Endothelial cell of umbilical vein (primary cell): ENCODE measurements at regions not wholly inside any gene's neighbourhood (a gene's known extent, or its start where the extent isn't known, plus 50 kb on each side); places are given as distances from the start of the nearest gene placed in this dataset.

Experiments
- BruUV-seq: library from RNA; stranded (reverse); fragments of 400-500 nt; replicated peaks from 2 replicates; lab custom pipeline; 2021; lab: Mats Ljungman, UMichigan
- CTCF ChIA-PET: fragments of 300-600, 350-600 bp; sonication (Branson Sonifier 250); formaldehyde crosslinking; loops from one replicate; lab custom pipeline; 2021; ENCODE audit warnings: antibody characterized with exemption, inconsistent platforms; lab: Charles Lee
- POLR2A ChIA-PET: fragments of 300-600, 350-600 bp; sonication (Branson Sonifier 250); formaldehyde crosslinking; loops from one replicate; lab custom pipeline; 2021; ENCODE audit warnings: antibody characterized with exemption, inconsistent platforms; lab: Charles Lee
- DNase-seq: peaks from one replicate; pipeline ENCODE4 v3.0.0-alpha.2; 2011; ENCODE audit warnings: low read depth, low spot score
- FAIRE-seq: peaks from 2 replicates; lab custom pipeline; 2011; peaks lifted over from hg19 to GRCh38; lab: Jason Lieb, UNC
- H2AFZ ChIP-seq: 2 replicates; pipeline ENCODE4 v1.6.0; 2012; ENCODE audit warnings: low read depth, low read length, control low read depth, inconsistent platforms
- H3K27ac ChIP-seq: 2 replicates; pipeline ENCODE4 v1.5.1; 2011; ENCODE audit warnings: low read depth, mild to moderate bottlenecking, control low read depth, low read length, moderate library complexity; ENCODE audit not compliant: insufficient read depth
- H3K27me3 ChIP-seq, 2 experiments: 2 replicates each; pipeline versions ENCODE4 v1.6.0 to v1.6.1; 2011; ENCODE audit warnings: low read length in 2 of 2, mixed read lengths in 1 of 2; ENCODE audit not compliant: control insufficient read depth in 2 of 2, insufficient read depth in 2 of 2
- H3K36me3 ChIP-seq, 2 experiments: 2 replicates in 1 of 2; 3 replicates in 1 of 2; pipeline ENCODE4 v1.5.1; 2011; ENCODE audit warnings: low read length in 2 of 2, mild to moderate bottlenecking in 1 of 2, moderate library complexity in 1 of 2; ENCODE audit not compliant: control insufficient read depth in 2 of 2, insufficient read depth in 2 of 2; ENCODE audit errors: extremely low read depth in 1 of 2
- H3K4me1 ChIP-seq: 3 replicates; pipeline ENCODE4 v1.5.1; 2011; ENCODE audit warnings: mild to moderate bottlenecking, low read length; ENCODE audit not compliant: control insufficient read depth, insufficient read depth; ENCODE audit errors: extremely low read depth
- H3K4me2 ChIP-seq: 2 replicates; pipeline ENCODE4 v1.6.1; 2011; ENCODE audit warnings: low read length, control low read depth, mixed read lengths; ENCODE audit not compliant: insufficient read depth
- H3K4me3 ChIP-seq, 3 experiments: fragments of 200-600 bp in 1 of 3; sonication (generic), shearing (Covaris generic) in 1 of 3; replicated peaks in 1 of 3; 2 replicates each; pipeline ENCODE4 v1.5.1; 2011 to 2016; ENCODE audit warnings: control low read depth in 3 of 3, low read length in 3 of 3, mild to moderate bottlenecking in 2 of 3, inconsistent platforms in 1 of 3, low read depth in 1 of 3, moderate library complexity in 1 of 3; ENCODE audit not compliant: insufficient read depth in 1 of 3
- H3K79me2 ChIP-seq: 2 replicates; pipeline ENCODE4 v1.6.0; 2012; ENCODE audit warnings: low read length, inconsistent platforms; ENCODE audit not compliant: control insufficient read depth, insufficient read depth
- H3K9ac ChIP-seq: replicated peaks from 2 replicates; pipeline ENCODE3; 2011; ENCODE audit warnings: low read length, control low read depth; ENCODE audit not compliant: insufficient read depth; ENCODE audit errors: extremely low read depth
- H3K9me1 ChIP-seq: replicated peaks from 3 replicates; pipeline ENCODE4 v1.6.0; 2011; ENCODE audit warnings: mild to moderate bottlenecking, low read length; ENCODE audit not compliant: control insufficient read depth, insufficient read depth; ENCODE audit errors: extremely low read depth
- H3K9me3 ChIP-seq: replicated peaks from 2 replicates; pipeline ENCODE4 v1.5.1; 2012; ENCODE audit warnings: low read length, inconsistent platforms; ENCODE audit not compliant: control insufficient read depth, insufficient read depth
- H4K20me1 ChIP-seq: replicated peaks from 2 replicates; pipeline ENCODE3; 2011; ENCODE audit warnings: mild to moderate bottlenecking, low read length; ENCODE audit not compliant: control insufficient read depth, insufficient read depth; ENCODE audit errors: extremely low read depth
- EZH2 ChIP-seq: IDR thresholded peaks from 2 replicates; pipeline ENCODE4 v1.6.1; 2012; ENCODE audit warnings: borderline replicate concordance, low read depth, mild to moderate bottlenecking, moderate library complexity, low read length, inconsistent platforms; ENCODE audit not compliant: severe bottlenecking
- FOS ChIP-seq: IDR thresholded peaks from 2 replicates; pipeline ENCODE4 v1.6.1; 2011; ENCODE audit warnings: mild to moderate bottlenecking, low read length, moderate library complexity, borderline replicate concordance; ENCODE audit not compliant: insufficient read depth
- GATA2 ChIP-seq: IDR thresholded peaks from 2 replicates; pipeline ENCODE4 v1.7.0; 2011; ENCODE audit warnings: low read depth, mild to moderate bottlenecking, moderate library complexity, mixed read lengths, low read length; ENCODE audit not compliant: insufficient read length, insufficient read depth
- JUN ChIP-seq: IDR thresholded peaks from 2 replicates; pipeline ENCODE4 v1.6.1; 2011; ENCODE audit warnings: borderline replicate concordance, low read depth; ENCODE audit not compliant: insufficient read length, insufficient read depth
- MAX ChIP-seq: IDR thresholded peaks from 2 replicates; pipeline ENCODE4 v1.6.1; 2011; ENCODE audit not compliant: insufficient read depth, insufficient read length
- MYC ChIP-seq: IDR thresholded peaks from one replicate; pipeline ENCODE4 v1.6.1; 2011; ENCODE audit warnings: mild to moderate bottlenecking, low read depth, low read length
- POLR2A ChIP-seq: IDR thresholded peaks from 2 replicates; pipeline ENCODE4 v1.6.1; 2012; ENCODE audit warnings: low read depth, mild to moderate bottlenecking, control low read depth, low read length
- POLR2AphosphoS5 ChIP-seq: IDR thresholded peaks from 2 replicates; pipeline ENCODE4 v1.6.1; 2012; ENCODE audit warnings: low read depth, mild to moderate bottlenecking, control low read depth, low read length, moderate library complexity; ENCODE audit not compliant: insufficient read depth
- dilution Hi-C: fragments of 300-500 bp; cut with MboI; formaldehyde crosslinking; loops from one replicate; pipeline ENCODE4 v1.15.0; 2019; ENCODE audit warnings: low sequenced_read_pairs; ENCODE audit not compliant: extremely low pct_ligation_motif_present
- intact Hi-C: fragments of 100-400 bp; cut with micrococcal nuclease; formaldehyde crosslinking; loops from one replicate; pipeline ENCODE4 v1.10.0; 2022
- TF ChIP-seq, protein P1 (sequence below), 2 donors: IDR thresholded peaks; 1 replicate in 1 of 2; 2 replicates in 1 of 2; pipeline ENCODE4 v1.5.1; 2011; ENCODE audit warnings: low read length in 2 of 2, mild to moderate bottlenecking in 2 of 2, moderate library complexity in 2 of 2, control low read depth in 1 of 2, inconsistent platforms in 1 of 2, low read depth in 1 of 2; ENCODE audit not compliant: insufficient read depth in 1 of 2; ENCODE audit errors: extremely low read depth in 1 of 2

- TF ChIP-seq JUN (no peak), GATA2 (no peak), POLR2A (no peak), EZH2 (no peak), MYC (no peak), POLR2AphosphoS5 (no peak), MAX (no peak), FOS (no peak)
- TF ChIP-seq, protein P1, sequence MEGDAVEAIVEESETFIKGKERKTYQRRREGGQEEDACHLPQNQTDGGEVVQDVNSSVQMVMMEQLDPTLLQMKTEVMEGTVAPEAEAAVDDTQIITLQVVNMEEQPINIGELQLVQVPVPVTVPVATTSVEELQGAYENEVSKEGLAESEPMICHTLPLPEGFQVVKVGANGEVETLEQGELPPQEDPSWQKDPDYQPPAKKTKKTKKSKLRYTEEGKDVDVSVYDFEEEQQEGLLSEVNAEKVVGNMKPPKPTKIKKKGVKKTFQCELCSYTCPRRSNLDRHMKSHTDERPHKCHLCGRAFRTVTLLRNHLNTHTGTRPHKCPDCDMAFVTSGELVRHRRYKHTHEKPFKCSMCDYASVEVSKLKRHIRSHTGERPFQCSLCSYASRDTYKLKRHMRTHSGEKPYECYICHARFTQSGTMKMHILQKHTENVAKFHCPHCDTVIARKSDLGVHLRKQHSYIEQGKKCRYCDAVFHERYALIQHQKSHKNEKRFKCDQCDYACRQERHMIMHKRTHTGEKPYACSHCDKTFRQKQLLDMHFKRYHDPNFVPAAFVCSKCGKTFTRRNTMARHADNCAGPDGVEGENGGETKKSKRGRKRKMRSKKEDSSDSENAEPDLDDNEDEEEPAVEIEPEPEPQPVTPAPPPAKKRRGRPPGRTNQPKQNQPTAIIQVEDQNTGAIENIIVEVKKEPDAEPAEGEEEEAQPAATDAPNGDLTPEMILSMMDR (IDR thresholded peaks at IDR 0.05; ENCODE audit: extremely low read depth in 1 of 2, insufficient read depth in 1 of 2, low read depth in 1 of 2, low read length in 2 of 2), result no peak
- H3K4me2 ChIP-seq, result peak overlapping the region; percentile 31
- H3K27ac ChIP-seq, result peak overlapping the region; percentile 64
- H3K4me1 ChIP-seq, result peaks cover 41% of the 10 kb centered on the region
- dilution Hi-C loops, result no loop called here
- CTCF ChIA-PET, result interaction anchor here (0.9 to 1.4 kb wide), 2 partner anchors 62 to 203 kb away, joined by 3 read pairs; no protein-coding TSS in a partner anchor
- no peak for FAIRE-seq
- intact Hi-C loops, result loop anchor here (2.0 to 5.0 kb wide), 3 partner anchors 73 to 199 kb away; no protein-coding TSS in a partner anchor
- DNase-seq, result no peak
- H4K20me1 ChIP-seq, result no peaks in the 10 kb centered on the region
- POLR2A ChIA-PET, result no interaction called here
- no peaks in the 10 kb centered on the region for H3K9me3 ChIP-seq
- no peak overlapping the region for H3K9ac ChIP-seq
- H3K4me3 ChIP-seq, result no peak overlapping the region
- no TSS peak for BruUV-seq
- H2AFZ ChIP-seq, result no peak overlapping the region
- H3K9me1 ChIP-seq, result no peaks in the 10 kb centered on the region
- no peaks in the 10 kb centered on the region for H3K36me3 ChIP-seq
- no peaks in the 10 kb centered on the region for H3K27me3 ChIP-seq
- H3K79me2 ChIP-seq, result no peaks in the 10 kb centered on the region
Measured at GRCh38 chr9:89805571-89806292, 200.9 kb downstream of the GADD45G start.
